ENCODE measurements at regions not wholly inside any gene's neighbourhood (a gene's known extent, or its start where the extent isn't known, plus 50 kb on each side); places are given as distances from the start of the nearest gene placed in this dataset.

DNA sequence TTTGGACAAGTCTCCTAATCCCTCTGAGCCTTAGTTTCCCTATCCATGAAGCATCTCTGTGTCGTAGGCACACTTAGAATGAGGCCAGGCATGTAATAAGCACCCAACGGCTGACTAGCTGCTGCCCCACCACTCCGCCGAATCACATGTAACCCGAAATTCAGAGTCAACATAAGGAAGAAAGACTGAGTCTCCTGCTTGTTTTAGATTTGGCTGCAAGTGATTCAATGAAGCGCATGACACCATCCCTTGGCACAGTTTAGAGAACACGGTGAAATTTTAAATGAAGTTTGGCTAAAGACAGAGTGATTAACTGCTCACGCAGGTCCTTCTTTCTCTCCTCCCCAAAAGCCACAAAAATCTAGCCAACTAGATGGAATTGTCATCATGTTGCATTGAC, 279.2 kb downstream of the TLE3 start:
- no peak for DNase-seq (ENCODE audit: low read depth)

DNA sequence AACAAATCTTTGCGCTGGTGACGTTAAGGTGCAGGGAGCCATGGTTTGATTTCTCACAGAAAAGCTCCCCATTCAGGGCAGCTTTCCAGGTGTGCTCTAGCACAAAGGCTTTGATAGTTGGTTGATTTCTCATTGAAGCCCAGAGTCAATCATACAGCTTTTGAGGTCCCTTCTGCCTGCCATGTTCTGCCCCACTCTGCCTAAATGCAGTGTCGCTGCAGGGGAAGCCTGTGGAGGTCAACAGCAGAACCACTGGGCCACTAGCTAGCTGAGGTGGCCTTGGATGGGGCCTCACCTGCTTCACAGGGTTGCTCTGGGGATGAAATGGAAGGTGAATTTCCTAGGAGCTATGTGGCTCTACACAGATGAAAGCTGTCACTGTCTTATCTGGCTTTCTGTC, 278.3 kb downstream of the TLE3 start:
- no peak for DNase-seq (ENCODE audit: low read depth)

DNA sequence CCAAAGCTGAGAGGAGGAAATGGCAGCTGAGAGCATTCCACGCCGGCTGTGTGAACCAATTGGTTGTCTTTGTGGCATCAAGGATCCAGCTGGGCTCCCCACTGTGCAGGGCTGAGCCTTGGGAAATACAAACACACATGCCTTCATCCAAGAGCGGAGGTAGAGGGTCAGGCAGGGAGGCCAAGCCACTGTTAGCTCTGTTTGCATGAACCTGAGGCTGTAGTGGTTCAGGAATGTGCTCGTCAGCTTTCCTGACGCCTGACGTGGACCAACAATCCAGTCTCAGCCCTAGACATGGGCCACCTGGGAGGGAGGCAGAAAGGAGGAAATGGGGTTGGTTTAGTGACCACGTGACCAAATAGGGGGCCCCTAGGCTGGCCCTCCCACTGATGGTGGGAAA, 276.9 kb downstream of the TLE3 start:
- no peak for DNase-seq (ENCODE audit: low read depth)

DNA sequence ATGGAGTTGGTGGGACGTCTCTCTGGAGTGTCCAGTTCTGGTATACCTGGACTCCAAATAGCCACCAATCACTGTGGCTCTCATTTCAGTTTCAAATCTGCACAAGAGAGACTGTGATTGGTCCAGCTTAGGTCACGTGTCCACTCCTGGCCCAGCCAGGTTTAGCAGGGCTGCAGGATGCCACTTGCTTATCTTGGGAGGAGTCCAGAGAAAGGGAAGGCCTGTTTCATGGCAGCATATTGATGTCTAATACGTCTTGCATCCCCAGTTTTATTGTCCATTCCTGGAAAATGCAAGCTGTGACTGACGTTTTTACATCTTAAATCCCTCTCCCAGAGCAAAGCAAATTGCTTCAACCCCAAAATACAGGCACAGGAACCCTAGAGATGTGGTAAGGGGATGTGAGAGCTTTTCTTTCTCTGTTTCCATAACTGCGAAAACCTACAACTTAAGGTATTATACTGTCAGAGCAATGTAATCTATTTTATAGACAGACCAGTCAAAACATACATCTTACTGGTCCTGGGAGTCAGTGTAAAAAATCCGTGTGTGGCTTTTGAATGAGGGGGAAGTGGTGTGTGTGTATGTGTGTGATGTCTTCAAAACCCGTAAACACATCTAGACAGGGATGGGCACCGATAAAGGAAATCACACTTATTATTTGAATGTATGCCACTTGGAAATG, 274.4 kb downstream of the TLE3 start:
- DNase-seq (ENCODE audit: low read depth) = no peak

DNA sequence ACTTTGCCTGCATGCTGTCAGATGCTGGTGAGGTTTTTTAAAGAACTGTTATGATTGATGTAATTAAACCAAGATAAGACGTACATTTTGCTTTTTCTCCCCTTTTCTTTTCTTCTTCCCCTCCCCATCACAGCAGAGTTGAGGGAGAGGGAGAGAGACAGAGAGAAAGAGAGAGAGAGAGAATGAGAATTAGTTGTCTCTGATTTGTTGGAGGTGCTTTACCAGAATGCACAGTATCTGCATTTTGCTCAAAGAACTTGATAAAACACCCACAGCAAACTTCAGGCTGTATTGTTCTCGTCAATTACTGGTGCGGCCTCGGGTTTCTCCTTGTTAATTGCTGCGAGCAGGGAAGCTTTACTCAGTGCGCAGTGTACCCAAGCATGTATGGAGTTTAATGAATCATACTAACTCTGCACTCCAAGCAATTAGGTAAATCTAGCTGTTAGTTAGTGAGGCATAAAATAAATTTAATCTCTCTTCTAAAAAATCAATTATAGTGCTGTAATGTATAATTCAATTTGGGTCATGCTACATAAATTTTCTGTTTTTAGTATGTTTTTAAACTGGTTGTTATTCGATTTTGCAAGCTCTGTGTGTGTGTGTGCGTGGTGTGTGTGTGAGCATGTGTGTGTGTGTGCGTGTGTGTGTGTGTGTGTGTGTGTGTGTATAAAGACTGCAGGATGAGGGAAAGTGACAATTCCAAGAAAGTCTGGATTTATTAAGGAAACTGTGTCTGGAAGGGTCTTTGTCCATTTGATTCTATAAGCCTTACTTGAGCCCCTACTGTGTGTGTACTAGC, 273.4 kb downstream of the TLE3 start:
- DNase-seq (ENCODE audit: low read depth) = no peak

DNA sequence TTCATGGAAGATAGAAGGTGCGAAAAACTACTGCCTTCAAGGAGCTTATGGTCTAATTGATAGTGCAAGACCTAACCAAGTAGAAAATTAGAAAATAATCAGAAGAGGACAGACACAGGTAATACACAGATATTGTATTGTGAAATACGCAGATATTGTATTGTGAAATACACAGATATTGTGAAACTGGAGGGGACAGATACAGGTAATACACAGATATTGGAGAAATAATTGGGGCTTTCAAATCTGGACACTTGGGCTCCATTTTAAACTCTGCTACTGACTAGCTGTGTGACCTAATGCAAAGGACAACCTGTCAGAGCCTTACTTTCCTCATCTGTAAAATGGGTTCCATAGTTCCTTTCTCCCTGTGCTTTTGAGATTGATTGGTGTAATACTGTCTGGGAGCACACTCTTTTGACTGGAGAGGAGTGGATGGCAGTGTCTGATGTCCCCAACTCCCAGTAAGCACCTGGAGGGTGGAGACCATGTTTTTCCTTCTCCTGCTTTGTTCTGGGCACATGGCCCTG, 272.8 kb downstream of the TLE3 start:
- DNase-seq (ENCODE audit: low read depth) = no peak

DNA sequence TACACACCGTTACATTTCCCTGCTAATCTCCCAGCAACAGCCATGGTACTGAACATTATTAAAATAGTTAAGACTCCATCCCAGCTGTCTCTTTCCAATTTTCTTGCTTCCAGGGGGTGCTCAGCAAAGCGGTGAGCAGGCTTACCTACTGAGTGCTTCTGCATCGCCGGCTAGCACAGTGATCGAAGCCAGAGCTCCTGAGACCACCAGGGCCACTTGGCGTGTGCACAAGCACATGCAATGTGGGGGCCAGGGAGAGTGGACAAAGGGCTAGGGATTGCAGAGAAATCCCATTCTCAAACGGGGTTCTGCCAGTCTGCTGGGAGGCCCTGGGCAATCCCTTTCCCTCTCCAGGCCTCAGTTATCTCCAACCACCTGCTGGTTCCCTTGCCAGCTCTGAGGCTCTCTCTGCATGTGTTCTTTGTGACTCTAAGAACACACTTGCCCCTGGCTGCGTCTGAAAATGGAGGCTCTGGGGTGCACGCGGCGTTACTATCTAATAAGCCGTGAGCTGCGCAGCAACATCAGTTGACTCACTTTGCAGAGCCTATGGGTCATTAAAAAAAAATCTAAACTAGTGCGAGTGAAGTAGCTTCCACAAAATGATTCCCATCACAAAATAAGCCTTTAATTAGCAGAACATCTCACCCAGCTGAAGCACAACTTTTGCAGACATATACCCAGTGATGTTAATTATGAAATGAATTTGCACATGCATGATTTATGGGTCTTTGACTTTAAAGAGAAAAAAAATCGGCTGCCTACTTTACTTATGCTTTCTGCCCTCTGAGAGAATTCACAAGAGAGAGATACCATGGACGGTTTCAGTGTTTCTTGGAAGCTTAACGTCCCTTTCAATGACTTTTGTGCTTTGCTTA, 271.5 kb downstream of the TLE3 start:
- DNase-seq (ENCODE audit: low read depth) = no peak

DNA sequence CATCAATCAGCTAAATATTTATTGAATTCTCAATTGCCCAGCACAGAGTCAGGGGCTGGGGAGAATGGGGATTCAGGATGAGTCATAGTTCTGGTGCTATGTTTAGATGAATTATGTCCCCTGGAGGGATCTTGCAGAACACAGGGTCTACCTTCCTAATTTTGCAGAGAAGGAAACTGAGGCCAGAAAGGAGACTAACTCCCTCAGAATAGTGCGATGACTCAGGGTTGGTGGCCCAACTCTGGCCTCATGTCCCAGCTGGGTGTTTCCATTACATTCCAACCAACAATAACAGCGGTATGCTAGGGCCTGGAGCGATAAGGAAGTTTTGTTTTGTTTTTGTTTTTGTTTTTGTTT, 270.9 kb downstream of the TLE3 start:
- no peak for DNase-seq (ENCODE audit: low read depth)

DNA sequence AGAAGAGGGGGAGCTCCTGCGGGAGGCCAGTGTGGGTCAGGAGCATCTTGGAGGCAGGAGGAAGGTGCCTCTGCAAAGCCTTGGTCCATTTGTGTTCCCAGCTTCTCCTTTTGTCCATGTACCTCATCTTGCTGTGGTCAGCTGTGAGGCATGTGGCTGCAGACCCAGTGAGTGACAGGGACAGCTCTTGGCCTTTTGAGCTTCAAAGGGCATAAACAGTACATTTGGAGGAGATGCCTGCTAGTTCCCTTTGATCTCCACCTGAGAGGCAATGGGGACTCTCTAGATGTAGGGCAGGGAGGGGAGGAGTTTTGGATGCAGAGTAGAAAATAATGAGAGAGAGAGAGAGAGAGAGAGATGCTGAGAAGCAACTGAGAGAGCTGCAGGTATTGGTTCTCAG, 270.0 kb downstream of the TLE3 start:
- no peak for DNase-seq (ENCODE audit: low read depth)

DNA sequence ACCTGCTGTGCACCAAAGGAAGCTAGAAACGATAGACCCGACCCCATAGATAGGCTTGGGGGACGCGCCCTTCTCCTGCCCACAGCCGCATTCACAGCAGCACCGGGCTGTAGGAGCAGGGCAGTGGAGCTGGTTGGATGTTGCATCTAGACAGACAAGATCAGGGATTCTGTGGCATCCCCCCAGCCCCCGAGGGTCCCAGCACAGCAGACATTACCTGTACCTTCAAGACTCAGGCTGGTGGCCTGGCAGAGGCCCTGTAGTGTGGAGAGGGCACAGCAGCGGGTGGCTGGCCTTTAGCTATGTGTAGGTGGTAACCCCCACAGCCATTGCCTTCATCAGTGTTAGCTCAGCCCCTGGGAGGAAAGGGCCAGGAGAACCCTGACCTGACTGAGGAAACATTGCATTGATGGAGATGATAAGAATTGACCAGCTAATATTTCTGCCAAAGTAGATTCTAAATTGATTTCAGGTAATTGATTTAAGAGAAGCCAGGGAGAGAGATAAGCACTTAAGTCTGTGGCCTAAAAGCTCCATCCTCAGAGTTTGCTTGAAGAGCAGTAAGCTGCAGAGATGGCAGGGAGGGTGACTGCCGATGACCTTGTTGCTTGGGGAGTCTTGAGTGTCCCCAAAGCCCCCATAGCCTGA, 269.4 kb downstream of the TLE3 start:
- DNase-seq (ENCODE audit: low read depth) = no peak

DNA sequence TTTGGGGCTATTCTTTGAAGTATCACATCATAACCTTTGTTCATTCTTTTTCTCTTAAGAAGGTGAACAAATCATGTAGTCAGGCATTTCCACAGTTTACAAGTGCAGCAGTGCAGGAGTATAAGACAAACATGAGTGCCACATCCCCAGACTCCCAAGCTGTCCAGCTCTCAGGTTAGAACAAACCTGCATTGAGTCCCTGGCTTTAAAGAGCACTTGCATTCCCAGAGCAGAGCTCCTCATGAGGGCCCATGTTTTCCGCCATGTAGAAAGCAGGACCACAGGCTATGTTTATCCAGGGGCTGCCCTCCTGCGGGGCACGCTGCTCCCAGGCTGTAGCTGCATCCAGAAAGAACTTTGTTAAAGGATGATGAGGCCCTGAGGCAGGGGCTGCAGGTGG, 267.7 kb downstream of the TLE3 start:
- DNase-seq (ENCODE audit: low read depth) = no peak

DNA sequence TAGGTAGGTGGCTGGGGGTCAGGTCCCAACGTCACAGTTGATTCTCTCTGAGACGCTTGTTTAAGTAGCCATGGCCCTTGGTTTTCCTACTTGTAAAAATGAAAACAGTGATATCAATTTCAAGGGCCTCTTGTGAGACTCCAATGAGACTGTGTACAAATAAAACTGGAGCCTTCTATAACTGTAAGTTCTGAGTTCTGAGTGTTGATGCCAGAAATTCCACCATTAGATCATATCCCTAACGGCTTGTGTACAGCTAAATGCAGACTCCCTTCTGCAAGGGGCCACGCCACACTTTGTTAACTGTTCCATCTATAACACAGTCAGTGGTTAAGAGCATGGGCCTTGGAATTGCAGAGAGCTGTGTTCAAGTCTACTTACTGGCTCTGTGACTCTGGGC, 267.3 kb downstream of the TLE3 start:
- no peak for DNase-seq (ENCODE audit: low read depth)

DNA sequence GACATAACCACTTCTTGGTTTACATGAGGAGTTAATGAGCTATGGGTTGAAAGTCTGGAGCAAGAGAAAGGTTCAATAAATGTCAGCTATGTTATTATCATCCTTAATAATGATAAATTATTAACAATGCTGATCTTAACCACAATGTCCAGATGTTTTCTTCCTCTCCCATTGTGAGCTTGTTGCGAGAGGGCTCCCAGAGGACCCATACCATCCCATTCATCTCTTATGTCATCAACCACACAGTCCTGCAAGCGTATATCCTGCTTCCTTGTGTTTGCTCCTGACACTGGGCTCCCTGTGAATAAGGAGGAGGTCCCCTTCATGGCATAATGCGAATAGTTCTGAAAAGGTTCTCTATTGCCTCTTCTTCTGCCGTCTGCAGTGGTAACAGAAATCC, 266.8 kb downstream of the TLE3 start:
- no peak for DNase-seq (ENCODE audit: low read depth)

DNA sequence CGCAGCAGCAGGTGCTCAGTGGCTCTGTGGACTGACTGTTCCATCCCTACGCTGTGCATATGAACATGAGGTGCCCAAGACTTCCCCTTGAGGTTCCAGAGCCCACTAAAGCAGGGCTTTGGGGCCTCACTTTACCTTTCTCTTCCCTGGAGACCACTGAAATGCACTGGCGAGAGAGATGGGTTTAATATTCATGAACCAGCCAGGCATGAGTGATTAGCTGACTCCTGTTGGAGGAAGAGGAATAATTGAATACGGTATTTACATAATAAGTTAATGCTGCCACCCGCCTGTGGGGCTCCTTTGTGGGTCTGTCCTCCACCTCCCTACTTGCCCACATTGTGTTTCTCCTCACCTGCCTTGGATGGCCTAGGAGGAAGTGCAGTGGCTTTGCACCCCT, 263.4 kb downstream of the TLE3 start:
- DNase-seq (ENCODE audit: low read depth) = no peak

DNA sequence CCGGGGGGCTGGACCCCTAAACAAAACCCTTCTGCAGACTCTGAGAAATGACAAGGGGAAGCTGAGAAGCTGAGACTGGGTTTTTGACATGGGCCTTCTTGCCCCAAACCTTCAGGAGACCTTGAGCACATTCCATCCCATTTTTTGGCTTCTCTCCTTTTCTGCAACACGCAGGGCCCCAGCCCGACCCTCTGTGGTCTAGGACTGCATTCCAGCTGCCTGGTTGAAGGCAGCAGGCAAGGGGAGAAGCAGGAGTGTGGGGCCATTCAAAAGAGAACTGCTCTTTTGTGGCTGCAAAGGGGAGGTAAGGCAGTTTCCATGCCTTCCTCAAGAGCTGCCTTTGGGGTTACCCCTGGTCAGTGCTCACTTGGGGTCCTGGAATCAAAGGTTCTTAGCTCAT, 263.0 kb downstream of the TLE3 start:
- DNase-seq (ENCODE audit: low read depth) = no peak

DNA sequence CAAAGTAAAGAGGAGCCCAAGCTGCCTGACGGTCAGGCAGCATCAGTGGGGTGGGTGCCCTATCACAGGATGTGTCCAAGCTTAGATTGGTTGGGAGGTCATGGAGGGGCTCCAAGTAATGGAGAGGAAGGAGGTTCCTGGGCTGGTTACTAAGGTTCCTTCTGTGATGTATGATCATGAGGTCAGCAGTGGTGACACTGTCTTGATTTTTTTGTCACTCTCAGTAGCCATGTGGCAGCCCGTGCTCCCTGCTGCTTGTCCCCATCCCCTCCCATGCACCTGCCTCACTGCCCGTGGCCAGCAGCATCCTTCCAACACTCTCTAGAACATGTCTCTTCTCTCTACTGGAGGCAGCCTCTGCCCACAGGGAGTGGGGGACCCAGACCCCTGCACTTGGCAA, 261.7 kb downstream of the TLE3 start:
- no peak for DNase-seq (ENCODE audit: low read depth)

DNA sequence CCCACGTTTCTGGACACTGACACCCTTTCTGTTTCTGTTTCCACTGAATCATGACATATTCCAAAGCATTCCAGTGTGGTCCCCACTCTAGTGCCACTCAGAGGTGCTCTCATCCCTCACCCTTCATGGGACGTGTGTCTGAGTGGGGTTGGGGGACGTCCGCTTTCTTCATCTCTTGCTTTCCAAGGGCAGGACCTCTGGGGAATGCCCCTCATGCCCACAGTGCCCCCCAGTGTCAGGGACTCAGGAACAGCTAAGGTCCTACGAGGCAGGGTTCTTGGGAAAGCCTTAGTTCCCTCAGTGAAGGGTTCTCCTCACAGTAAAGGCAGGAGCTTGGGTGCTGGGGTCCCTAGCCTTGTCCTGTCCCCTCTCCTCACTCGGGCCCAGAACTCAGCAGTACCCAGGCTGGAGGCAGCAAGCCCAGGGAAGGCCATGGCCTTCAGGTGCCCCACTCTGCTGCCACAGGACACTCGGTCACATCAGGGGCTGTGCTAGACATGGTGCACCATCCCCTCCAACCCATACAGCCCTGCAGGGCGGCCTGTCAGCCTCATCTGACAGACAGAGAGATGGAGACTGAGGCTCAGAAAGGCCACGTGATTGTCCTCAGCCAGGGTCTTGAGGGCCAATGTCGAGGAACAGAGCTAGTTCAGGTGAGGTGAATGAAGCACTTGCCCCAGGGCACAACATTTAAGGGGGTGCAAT, 261.0 kb downstream of the TLE3 start:
- DNase-seq (ENCODE audit: low read depth) = no peak

DNA sequence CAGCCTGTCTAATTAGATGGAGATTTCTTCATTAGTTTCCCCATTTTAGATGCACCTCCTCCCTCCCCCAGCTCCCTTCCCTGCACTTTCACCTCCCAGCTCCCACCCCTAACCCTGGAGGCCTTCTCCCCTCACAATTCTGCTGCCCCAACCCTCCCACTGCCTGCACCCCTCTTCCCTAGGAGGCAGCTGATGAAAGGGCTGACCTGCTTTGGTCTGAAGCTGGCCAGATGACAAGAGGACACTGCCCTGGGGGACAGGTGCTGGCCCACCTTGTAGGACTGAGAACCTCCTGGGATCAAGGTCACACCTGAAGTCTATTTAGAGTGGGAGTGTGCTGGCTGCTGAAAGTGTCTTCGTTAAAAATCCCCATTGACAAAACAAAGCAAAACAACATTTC, 259.4 kb downstream of the TLE3 start:
- no peak for DNase-seq (ENCODE audit: low read depth)

DNA sequence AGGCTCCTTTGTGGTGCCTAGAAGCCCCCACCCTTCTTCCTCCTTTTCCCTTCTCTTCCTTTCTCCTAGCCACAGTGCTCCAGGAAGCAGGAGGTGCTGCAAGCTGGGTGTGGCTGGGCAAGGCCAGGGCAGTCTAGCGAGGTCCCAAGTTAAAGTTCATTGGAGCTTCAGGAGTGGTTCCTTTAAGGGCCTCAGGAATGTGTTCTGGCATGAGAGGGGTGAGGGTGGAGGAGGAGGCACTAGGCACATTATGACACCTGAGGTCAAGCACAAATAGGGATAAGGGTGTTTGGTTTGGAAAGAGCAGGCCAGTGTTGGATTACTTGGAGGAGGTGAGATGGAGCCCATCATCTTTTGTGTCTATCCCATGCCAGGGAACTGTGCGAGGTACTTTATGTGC, 258.7 kb downstream of the TLE3 start:
- DNase-seq (ENCODE audit: low read depth) = no peak

DNA sequence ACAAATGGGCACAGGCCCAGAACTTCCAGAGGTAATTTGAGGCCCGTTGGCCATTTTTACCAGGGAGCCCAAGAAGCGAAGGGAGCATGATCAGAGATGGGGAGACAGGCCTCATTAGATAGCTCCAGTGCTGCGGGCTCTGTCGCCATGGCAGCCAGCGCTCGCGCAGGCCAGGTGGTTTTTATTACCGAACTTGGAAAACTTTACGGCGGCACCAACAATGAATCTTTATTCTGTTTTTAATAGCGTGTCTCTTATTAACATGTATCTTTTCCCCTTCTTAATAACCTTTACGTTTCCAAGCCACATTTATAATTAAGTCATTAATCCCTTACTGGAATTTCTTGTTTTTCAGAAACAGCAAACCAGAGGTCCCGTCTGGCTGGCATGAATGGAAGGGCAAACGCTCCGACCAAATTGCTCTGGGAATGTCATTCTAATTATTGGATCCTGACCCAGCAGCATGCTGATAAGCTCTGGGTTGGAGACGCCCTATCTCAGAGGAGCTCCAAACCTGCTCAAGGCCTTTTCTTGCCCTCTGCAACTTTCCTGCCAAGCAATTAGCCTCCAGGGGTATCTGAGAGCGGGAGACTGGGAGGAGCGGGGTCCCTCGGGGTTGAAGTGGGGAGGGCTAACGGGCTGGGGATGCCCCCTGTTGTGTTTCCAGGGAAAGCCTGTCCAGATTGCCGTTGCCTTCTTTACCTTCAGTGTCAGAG, 256.4 kb downstream of the TLE3 start:
- DNase-seq (ENCODE audit: low read depth) = no peak

DNA sequence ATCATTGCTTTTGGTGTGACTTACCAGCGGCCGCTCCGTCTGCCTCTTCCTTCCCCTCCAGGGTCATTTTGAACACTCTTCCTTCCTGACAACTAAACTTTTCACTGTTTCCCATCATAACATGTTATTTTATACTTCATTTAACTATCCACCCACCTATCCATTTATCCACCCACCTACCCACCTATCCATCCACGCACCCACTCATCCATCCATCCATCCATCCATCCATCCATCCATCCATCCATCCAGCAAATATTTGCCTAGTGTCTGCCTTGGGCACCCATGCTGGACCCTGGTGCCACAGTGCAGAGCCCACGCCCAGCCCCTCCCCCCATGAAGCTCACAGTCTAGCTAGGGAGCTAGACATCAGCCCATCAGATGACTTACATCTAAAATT, 254.9 kb downstream of the TLE3 start:
- DNase-seq (ENCODE audit: low read depth) = no peak

Data from CMK (cell line).